ENCODE measurements at regions not wholly inside any gene's neighbourhood (a gene's known extent, or its start where the extent isn't known, plus 50 kb on each side); places are given as distances from the start of the nearest gene placed in this dataset.

DNA sequence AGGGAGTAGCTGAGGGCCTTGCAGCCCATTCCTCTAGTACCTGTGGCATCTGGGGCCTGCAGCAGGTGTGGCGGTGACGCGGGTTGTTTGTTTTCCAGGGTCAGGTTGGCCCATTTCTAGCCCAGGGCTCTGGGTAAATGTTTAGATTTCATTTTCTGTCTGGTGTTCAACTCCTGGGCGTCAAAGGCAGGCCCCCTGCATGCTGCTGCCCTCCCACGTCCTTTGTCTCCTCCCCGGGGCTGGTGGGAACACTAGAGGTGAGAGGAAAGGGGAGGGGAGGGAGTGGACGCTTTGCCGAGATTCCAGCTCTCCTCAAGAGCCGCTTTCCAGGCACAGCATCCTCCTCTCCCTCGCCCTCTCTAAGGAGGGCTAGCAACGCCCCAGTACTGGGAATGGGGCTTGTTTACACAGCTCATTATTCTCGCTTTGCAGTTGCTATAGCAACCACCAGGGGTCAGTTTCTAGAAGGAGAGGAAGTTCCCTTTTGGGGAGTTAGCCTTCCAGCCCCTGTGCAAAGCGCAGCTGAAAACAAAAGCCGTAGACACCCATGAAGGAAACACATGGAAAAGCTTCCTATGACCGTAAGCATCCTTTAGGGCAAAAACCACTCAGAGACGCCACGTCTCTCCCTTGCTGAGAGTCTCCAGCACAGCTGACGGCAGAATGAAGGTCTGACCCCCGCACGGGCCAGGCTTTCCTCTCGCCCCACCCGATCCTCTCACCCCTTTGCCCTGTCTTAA lies 170.6 kb downstream of the LY86 start (continued):
- TF ChIP-seq, protein P1, sequence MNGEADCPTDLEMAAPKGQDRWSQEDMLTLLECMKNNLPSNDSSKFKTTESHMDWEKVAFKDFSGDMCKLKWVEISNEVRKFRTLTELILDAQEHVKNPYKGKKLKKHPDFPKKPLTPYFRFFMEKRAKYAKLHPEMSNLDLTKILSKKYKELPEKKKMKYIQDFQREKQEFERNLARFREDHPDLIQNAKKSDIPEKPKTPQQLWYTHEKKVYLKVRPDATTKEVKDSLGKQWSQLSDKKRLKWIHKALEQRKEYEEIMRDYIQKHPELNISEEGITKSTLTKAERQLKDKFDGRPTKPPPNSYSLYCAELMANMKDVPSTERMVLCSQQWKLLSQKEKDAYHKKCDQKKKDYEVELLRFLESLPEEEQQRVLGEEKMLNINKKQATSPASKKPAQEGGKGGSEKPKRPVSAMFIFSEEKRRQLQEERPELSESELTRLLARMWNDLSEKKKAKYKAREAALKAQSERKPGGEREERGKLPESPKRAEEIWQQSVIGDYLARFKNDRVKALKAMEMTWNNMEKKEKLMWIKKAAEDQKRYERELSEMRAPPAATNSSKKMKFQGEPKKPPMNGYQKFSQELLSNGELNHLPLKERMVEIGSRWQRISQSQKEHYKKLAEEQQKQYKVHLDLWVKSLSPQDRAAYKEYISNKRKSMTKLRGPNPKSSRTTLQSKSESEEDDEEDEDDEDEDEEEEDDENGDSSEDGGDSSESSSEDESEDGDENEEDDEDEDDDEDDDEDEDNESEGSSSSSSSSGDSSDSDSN (IDR thresholded peaks at IDR 0.05; ENCODE audit: borderline replicate concordance in 1 of 2, low read depth in 2 of 2, low read length in 2 of 2): no peak
- no peak for TF ChIP-seq TRIM28 (IDR thresholded peaks at IDR 0.05)
- no peak for TF ChIP-seq POU5F1 (IDR thresholded peaks at IDR 0.05; ENCODE audit: borderline replicate concordance, low read depth, low read length, partially characterized antibody)
- TF ChIP-seq, protein P2, sequence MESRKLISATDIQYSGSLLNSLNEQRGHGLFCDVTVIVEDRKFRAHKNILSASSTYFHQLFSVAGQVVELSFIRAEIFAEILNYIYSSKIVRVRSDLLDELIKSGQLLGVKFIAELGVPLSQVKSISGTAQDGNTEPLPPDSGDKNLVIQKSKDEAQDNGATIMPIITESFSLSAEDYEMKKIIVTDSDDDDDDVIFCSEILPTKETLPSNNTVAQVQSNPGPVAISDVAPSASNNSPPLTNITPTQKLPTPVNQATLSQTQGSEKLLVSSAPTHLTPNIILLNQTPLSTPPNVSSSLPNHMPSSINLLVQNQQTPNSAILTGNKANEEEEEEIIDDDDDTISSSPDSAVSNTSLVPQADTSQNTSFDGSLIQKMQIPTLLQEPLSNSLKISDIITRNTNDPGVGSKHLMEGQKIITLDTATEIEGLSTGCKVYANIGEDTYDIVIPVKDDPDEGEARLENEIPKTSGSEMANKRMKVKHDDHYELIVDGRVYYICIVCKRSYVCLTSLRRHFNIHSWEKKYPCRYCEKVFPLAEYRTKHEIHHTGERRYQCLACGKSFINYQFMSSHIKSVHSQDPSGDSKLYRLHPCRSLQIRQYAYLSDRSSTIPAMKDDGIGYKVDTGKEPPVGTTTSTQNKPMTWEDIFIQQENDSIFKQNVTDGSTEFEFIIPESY (CRISPR knock-in tag; IDR thresholded peaks at IDR 0.05): no peak
- TF ChIP-seq GABPB2 (CRISPR knock-in tag; conservative IDR thresholded peaks at IDR 0.05): no peak
- TF ChIP-seq PHF20 (IDR thresholded peaks at IDR 0.05; ENCODE audit: partially characterized antibody): no peak
- no peak for TF ChIP-seq KDM4B (IDR thresholded peaks at IDR 0.05; ENCODE audit: borderline replicate concordance in 2 of 2, low read depth in 1 of 2)
- TF ChIP-seq, protein P3, sequence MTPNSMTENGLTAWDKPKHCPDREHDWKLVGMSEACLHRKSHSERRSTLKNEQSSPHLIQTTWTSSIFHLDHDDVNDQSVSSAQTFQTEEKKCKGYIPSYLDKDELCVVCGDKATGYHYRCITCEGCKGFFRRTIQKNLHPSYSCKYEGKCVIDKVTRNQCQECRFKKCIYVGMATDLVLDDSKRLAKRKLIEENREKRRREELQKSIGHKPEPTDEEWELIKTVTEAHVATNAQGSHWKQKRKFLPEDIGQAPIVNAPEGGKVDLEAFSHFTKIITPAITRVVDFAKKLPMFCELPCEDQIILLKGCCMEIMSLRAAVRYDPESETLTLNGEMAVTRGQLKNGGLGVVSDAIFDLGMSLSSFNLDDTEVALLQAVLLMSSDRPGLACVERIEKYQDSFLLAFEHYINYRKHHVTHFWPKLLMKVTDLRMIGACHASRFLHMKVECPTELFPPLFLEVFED (CRISPR knock-in tag; conservative IDR thresholded peaks at IDR 0.05): no peak
- TF ChIP-seq PHB (CRISPR knock-in tag; IDR thresholded peaks at IDR 0.05): no peak
- TF ChIP-seq NR2F6 (CRISPR knock-in tag; IDR thresholded peaks at IDR 0.05): no peak
- no peak for TF ChIP-seq ETV6 (IDR thresholded peaks at IDR 0.05; ENCODE audit: borderline replicate concordance in 1 of 2, low read depth in 2 of 2, low read length in 1 of 2)
- no peak for TF ChIP-seq ETV6 (CRISPR knock-in tag; IDR thresholded peaks at IDR 0.05; ENCODE audit: borderline replicate concordance)
- 0 out of 2 replicates have a peak, but pooled peaks have one; percentile 54 for TF ChIP-seq GABPB1 (CRISPR knock-in tag; IDR thresholded peaks at IDR 0.05)
- TF ChIP-seq, protein P4, sequence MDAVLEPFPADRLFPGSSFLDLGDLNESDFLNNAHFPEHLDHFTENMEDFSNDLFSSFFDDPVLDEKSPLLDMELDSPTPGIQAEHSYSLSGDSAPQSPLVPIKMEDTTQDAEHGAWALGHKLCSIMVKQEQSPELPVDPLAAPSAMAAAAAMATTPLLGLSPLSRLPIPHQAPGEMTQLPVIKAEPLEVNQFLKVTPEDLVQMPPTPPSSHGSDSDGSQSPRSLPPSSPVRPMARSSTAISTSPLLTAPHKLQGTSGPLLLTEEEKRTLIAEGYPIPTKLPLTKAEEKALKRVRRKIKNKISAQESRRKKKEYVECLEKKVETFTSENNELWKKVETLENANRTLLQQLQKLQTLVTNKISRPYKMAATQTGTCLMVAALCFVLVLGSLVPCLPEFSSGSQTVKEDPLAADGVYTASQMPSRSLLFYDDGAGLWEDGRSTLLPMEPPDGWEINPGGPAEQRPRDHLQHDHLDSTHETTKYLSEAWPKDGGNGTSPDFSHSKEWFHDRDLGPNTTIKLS (IDR thresholded peaks at IDR 0.05; ENCODE audit: borderline replicate concordance, low read depth): no peak
- TF ChIP-seq MTA2 (IDR thresholded peaks at IDR 0.05; ENCODE audit: low read depth): no peak
- TF ChIP-seq RBM14 (IDR thresholded peaks at IDR 0.05; ENCODE audit: borderline replicate concordance, insufficient read depth, low read depth, low read length): no peak
- no peak for TF ChIP-seq ZNF764 (CRISPR knock-in tag; IDR thresholded peaks at IDR 0.05; ENCODE audit: low read depth)
- no peak for TF ChIP-seq STAG1 (CRISPR knock-in tag; IDR thresholded peaks at IDR 0.05; ENCODE audit: borderline replicate concordance)
- TF ChIP-seq XRCC4 (IDR thresholded peaks at IDR 0.05; ENCODE audit: extremely low read depth, insufficient read depth, insufficient read length): no peak
- TF ChIP-seq POLR2B (IDR thresholded peaks at IDR 0.05; ENCODE audit: low read depth, partially characterized antibody): no peak
- TF ChIP-seq GABPA (tag; conservative IDR thresholded peaks at IDR 0.05; ENCODE audit: low read depth): no peak

All from K562 (cell line).